ENCODE measurements at regions not wholly inside any gene's neighbourhood (a gene's known extent, or its start where the extent isn't known, plus 50 kb on each side); places are given as distances from the start of the nearest gene placed in this dataset.
"Not testable (repeated sequence)": the region's sequence is repeated elsewhere in the genome, so short reads cannot be mapped to it uniquely, and the experiment has no call there.

DNA sequence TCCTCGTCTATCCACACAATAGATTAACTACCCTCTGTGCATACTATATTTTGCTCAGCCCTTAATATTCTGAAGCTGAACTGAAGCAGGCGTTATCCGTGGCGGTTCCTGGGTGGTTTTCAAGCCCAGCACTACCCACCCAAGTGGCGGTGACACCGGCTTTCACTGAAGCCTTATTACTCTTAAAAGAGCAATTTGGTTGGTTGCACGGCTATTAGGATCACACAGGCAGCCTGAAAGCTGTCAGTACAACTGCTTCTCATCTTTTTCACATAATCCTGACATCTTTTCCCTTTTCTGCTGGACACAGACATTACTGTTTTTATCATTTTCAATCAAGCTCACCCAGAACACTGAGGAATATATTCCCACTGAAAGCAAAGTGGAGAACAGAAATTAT is 525.3 kb upstream of the ZNF717 start:
- no peaks in the 10 kb centered on the region for H3K36me3 Mint-ChIP-seq (ENCODE audit: low read depth, unreplicated experiment)
- no peak for TF ChIP-seq CTCF (IDR thresholded peaks at IDR 0.05; ENCODE audit: unreplicated experiment)
- H3K4me1 Mint-ChIP-seq (ENCODE audit: unreplicated experiment): no peaks in the 10 kb centered on the region
- H3K4me3 Mint-ChIP-seq (ENCODE audit: unreplicated experiment): no peak overlapping the region
- peaks cover 2% of the 10 kb centered on the region for H3K27me3 Mint-ChIP-seq (ENCODE audit: unreplicated experiment)
- no peak overlapping the region for H3K27ac Mint-ChIP-seq (ENCODE audit: unreplicated experiment)
- no peaks in the 10 kb centered on the region for H3K9me3 Mint-ChIP-seq (ENCODE audit: unreplicated experiment)
- DNase-seq (ENCODE audit: low spot score): no peak

DNA sequence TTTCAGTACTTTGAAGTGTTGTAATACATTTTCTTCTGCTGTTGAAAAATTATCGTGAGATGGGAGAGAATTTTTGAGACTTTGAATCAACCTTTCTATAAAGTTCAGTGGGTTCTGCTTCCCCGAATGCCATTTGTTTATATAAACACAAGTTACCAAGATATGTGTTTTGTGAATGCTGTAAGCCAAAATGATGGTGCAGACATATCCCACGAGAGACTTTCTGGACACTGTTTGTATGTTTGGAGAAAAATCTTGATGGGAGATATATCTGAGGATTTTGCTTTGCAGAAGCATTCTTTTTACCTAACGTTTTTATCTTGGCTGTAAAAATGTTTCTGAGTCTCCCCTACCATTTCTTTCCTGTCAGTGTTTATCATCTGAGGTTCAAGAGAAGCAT is 526.6 kb upstream of the ZNF717 start:
- Mint-ChIP-seq H3K27ac (ENCODE audit: unreplicated experiment) (no peak overlapping the region), H3K36me3 (ENCODE audit: low read depth, unreplicated experiment) (no peaks in the 10 kb centered on the region), H3K4me1 (ENCODE audit: unreplicated experiment) (no peaks in the 10 kb centered on the region), H3K9me3 (ENCODE audit: unreplicated experiment) (no peaks in the 10 kb centered on the region), H3K4me3 (ENCODE audit: unreplicated experiment) (no peak overlapping the region), H3K27me3 (ENCODE audit: unreplicated experiment) (peaks cover 2% of the 10 kb centered on the region)
- DNase-seq (ENCODE audit: low spot score): no peak
- TF ChIP-seq CTCF (IDR thresholded peaks at IDR 0.05; ENCODE audit: unreplicated experiment): no peak

- not testable (repeated sequence) for H3K27me3 Mint-ChIP-seq (ENCODE audit: unreplicated experiment); H3K4me1 Mint-ChIP-seq (ENCODE audit: unreplicated experiment); H3K4me3 Mint-ChIP-seq (ENCODE audit: unreplicated experiment); H3K9me3 Mint-ChIP-seq (ENCODE audit: unreplicated experiment); DNase-seq (ENCODE audit: low spot score); H3K27ac Mint-ChIP-seq (ENCODE audit: unreplicated experiment); H3K36me3 Mint-ChIP-seq (ENCODE audit: low read depth, unreplicated experiment)
Observed at GRCh38 chr3:76315906-76316305, 530.6 kb upstream of the ZNF717 start.

- no peaks in the 10 kb centered on the region for H3K27me3 Mint-ChIP-seq (ENCODE audit: unreplicated experiment)
- no peak for DNase-seq (ENCODE audit: low spot score)
Observed at GRCh38 chr3:76321614-76322013, 536.3 kb upstream of the ZNF717 start.

DNA sequence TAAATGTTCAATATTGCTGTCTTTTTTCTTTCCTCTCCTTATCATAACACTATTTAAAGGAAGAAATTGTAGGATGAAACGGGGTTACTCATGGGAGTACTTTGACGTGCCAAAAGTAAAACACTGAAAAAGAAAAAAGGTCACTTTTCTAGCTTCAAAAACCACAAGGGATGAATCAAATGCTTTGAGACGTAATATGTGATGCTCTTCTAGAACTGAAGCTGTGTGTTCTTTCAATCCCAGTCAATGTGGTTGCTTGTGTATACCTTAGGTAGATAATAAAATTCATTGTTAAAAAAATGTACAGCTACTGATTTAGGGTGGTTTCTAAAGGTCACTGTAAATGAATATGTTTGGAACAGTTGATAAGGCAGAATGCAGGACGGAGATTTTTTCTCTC is 538.8 kb upstream of the ZNF717 start:
- Mint-ChIP-seq H3K27me3 (ENCODE audit: unreplicated experiment) (no peaks in the 10 kb centered on the region), H3K4me1 (ENCODE audit: unreplicated experiment) (no peaks in the 10 kb centered on the region), H3K27ac (ENCODE audit: unreplicated experiment) (no peak overlapping the region), H3K4me3 (ENCODE audit: unreplicated experiment) (no peak overlapping the region), H3K36me3 (ENCODE audit: low read depth, unreplicated experiment) (no peaks in the 10 kb centered on the region), H3K9me3 (ENCODE audit: unreplicated experiment) (no peaks in the 10 kb centered on the region)
- TF ChIP-seq CTCF (IDR thresholded peaks at IDR 0.05; ENCODE audit: unreplicated experiment): no peak
- no peak for DNase-seq (ENCODE audit: low spot score)

More at GRCh38 chr3:76321614-76322013, 536.3 kb upstream of the ZNF717 start:
- no peaks in the 10 kb centered on the region for H3K36me3 Mint-ChIP-seq (ENCODE audit: low read depth, unreplicated experiment)
- TF ChIP-seq CTCF (IDR thresholded peaks at IDR 0.05; ENCODE audit: unreplicated experiment): no peak
- H3K4me1 Mint-ChIP-seq (ENCODE audit: unreplicated experiment): no peaks in the 10 kb centered on the region
- no peak overlapping the region for H3K27ac Mint-ChIP-seq (ENCODE audit: unreplicated experiment)
- no peaks in the 10 kb centered on the region for H3K9me3 Mint-ChIP-seq (ENCODE audit: unreplicated experiment)
- no peak overlapping the region for H3K4me3 Mint-ChIP-seq (ENCODE audit: unreplicated experiment)

GRCh38 chr3:76345878-76346277 is 560.5 kb upstream of the ZNF717 start:
- Mint-ChIP-seq H3K9me3 (ENCODE audit: unreplicated experiment) (no peaks in the 10 kb centered on the region), H3K27ac (ENCODE audit: unreplicated experiment) (no peak overlapping the region), H3K4me1 (ENCODE audit: unreplicated experiment) (no peaks in the 10 kb centered on the region), H3K27me3 (ENCODE audit: unreplicated experiment) (no peaks in the 10 kb centered on the region), H3K4me3 (ENCODE audit: unreplicated experiment) (no peak overlapping the region), H3K36me3 (ENCODE audit: low read depth, unreplicated experiment) (no peaks in the 10 kb centered on the region)
- no peak for TF ChIP-seq CTCF (IDR thresholded peaks at IDR 0.05; ENCODE audit: unreplicated experiment)
- no peak for DNase-seq (ENCODE audit: low spot score)

Measured in endothelial cell (in vitro differentiated cells).